ENCODE measurements at regions not wholly inside any gene's neighbourhood (a gene's known extent, or its start where the extent isn't known, plus 50 kb on each side); places are given as distances from the start of the nearest gene placed in this dataset.

DNA sequence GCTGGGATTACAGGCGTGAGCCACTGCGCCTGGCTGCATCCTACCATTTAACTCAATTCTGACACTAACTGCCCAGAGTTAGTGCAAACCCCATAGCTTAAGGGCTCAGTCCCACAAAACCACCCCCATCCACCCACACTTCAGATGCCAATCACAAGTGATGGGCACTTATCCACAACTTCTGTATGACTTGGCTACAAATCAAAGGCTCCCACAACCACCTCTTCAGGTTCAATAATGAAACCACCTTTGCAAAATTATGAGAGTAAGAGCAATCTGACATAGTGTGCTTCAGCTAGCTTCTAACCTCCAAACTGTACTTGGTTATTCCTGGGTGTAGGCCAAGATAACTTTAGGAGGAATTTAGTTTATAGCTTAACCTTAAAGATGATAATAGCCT, 51.3 kb upstream of the SLC35F5 start:
- TF ChIP-seq FOXM1 (IDR thresholded peaks at IDR 0.05; ENCODE audit: low read depth) (no peak), CHD2 (IDR thresholded peaks at IDR 0.05; ENCODE audit: low read length, partially characterized antibody) (no peak), CTCF (IDR thresholded peaks at IDR 0.05) (no peak), ELF1 (IDR thresholded peaks at IDR 0.05) (no peak), RXRA (IDR thresholded peaks at IDR 0.05; ENCODE audit: borderline replicate concordance, low read depth) (no peak), JUND (IDR thresholded peaks at IDR 0.05) (no peak), EP300 (IDR thresholded peaks at IDR 0.05; ENCODE audit: borderline replicate concordance in 1 of 2, low read depth in 1 of 2, low read length in 1 of 2) (no peak)
- TF ChIP-seq, protein P1, sequence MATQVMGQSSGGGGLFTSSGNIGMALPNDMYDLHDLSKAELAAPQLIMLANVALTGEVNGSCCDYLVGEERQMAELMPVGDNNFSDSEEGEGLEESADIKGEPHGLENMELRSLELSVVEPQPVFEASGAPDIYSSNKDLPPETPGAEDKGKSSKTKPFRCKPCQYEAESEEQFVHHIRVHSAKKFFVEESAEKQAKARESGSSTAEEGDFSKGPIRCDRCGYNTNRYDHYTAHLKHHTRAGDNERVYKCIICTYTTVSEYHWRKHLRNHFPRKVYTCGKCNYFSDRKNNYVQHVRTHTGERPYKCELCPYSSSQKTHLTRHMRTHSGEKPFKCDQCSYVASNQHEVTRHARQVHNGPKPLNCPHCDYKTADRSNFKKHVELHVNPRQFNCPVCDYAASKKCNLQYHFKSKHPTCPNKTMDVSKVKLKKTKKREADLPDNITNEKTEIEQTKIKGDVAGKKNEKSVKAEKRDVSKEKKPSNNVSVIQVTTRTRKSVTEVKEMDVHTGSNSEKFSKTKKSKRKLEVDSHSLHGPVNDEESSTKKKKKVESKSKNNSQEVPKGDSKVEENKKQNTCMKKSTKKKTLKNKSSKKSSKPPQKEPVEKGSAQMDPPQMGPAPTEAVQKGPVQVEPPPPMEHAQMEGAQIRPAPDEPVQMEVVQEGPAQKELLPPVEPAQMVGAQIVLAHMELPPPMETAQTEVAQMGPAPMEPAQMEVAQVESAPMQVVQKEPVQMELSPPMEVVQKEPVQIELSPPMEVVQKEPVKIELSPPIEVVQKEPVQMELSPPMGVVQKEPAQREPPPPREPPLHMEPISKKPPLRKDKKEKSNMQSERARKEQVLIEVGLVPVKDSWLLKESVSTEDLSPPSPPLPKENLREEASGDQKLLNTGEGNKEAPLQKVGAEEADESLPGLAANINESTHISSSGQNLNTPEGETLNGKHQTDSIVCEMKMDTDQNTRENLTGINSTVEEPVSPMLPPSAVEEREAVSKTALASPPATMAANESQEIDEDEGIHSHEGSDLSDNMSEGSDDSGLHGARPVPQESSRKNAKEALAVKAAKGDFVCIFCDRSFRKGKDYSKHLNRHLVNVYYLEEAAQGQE (IDR thresholded peaks at IDR 0.05; ENCODE audit: low read depth, low read length): no peak
